SU-DHL-6 (cell line): ENCODE measurements at regions not wholly inside any gene's neighbourhood (a gene's known extent, or its start where the extent isn't known, plus 50 kb on each side); places are given as distances from the start of the nearest gene placed in this dataset.

ENCODE experiments used
- H2AFZ ChIP-seq: fragments of 200-600 bp; sonication (generic); 2 replicates; pipeline ENCODE4 v1.6.1; 2014; ENCODE audit warnings: low read depth, mild to moderate bottlenecking, moderate library complexity, mixed read lengths, antibody characterized with exemption, low read length; ENCODE audit not compliant: severe bottlenecking
- H3F3A ChIP-seq: fragments of 200-600 bp; shearing (Covaris generic); 2 replicates; pipeline ENCODE4 v1.6.0; 2016; ENCODE audit warnings: antibody characterized with exemption, mild to moderate bottlenecking; ENCODE audit not compliant: insufficient read depth
- H3K27ac ChIP-seq: fragments of 200-600 bp; sonication (generic); 2 replicates; pipeline ENCODE4 v1.5.1; 2016; ENCODE audit warnings: low read depth, mild to moderate bottlenecking, low read length, moderate library complexity, mixed read lengths
- H3K27me3 ChIP-seq: fragments of 200-600 bp; sonication (generic), shearing (Covaris generic); 2 replicates; pipeline ENCODE4 v1.6.0; 2014; ENCODE audit warnings: mild to moderate bottlenecking, low read length
- H3K36me3 ChIP-seq: fragments of 200-600 bp; sonication (generic); 2 replicates; pipeline ENCODE4 v1.6.1; 2014; ENCODE audit warnings: mild to moderate bottlenecking, low read length, mixed read lengths
- H3K4me2 ChIP-seq: fragments of 300-600, 200-600 bp; shearing (Covaris generic), sonication (generic); 2 replicates; pipeline ENCODE4 v1.6.0; 2014; ENCODE audit warnings: low read length, low read depth, mild to moderate bottlenecking; ENCODE audit not compliant: poor library complexity, severe bottlenecking
- H3K4me3 ChIP-seq: fragments of 200-600 bp; sonication (generic); 2 replicates; pipeline ENCODE4 v1.5.1; 2014; ENCODE audit warnings: antibody characterized with exemption, low read length, mild to moderate bottlenecking, mixed read lengths; ENCODE audit not compliant: insufficient read depth, poor library complexity, severe bottlenecking
- H3K79me2 ChIP-seq: fragments of 200-600 bp; sonication (generic); 2 replicates; pipeline ENCODE4 v1.6.1; 2014; ENCODE audit warnings: mild to moderate bottlenecking, low read length, moderate library complexity; ENCODE audit not compliant: insufficient read depth
- H3K9ac ChIP-seq: fragments of 200-600 bp; sonication (generic); 2 replicates; pipeline ENCODE4 v1.7.0; 2014; ENCODE audit warnings: mild to moderate bottlenecking, low read length
- H3K9me2 ChIP-seq: fragments of 200-600 bp; sonication (generic); replicated peaks from 2 replicates; pipeline ENCODE4 v1.6.1; 2014; ENCODE audit warnings: low read length; ENCODE audit not compliant: insufficient read depth
- H3K9me3 ChIP-seq: fragments of 200-600 bp; sonication (generic); 2 replicates; pipeline ENCODE4 v1.6.1; 2014; ENCODE audit warnings: low read length, mixed read lengths; ENCODE audit not compliant: insufficient read depth
- H4K20me1 ChIP-seq: fragments of 200-600 bp; sonication (generic); 2 replicates; pipeline ENCODE4 v1.6.1; 2014; ENCODE audit warnings: low read depth, mild to moderate bottlenecking, antibody characterized with exemption, low read length, moderate library complexity, mixed read lengths
- CTCF ChIP-seq: fragments of 200-600 bp; sonication (generic); IDR thresholded peaks from one replicate; pipeline ENCODE4 v1.5.1; 2017; ENCODE audit warnings: antibody characterized with exemption, mild to moderate bottlenecking, low read length, moderate library complexity; ENCODE audit not compliant: insufficient read depth, poor library complexity, severe bottlenecking
- EZH2phosphoT487 ChIP-seq: fragments of 200-600 bp; sonication (generic), shearing (Covaris generic); conservative IDR thresholded peaks from 2 replicates; pipeline ENCODE4 v1.6.1; 2018; ENCODE audit warnings: mild to moderate bottlenecking, antibody characterized with exemption, low read length, moderate library complexity, mixed read lengths

- Histone ChIP-seq H2AFZ (no peak overlapping the region), H3K9me2 (no peaks in the 10 kb centered on the region), H3K4me3 (no peak overlapping the region), H4K20me1 (no peaks in the 10 kb centered on the region), H3K27me3 (no peaks in the 10 kb centered on the region), H3K27ac (no peak overlapping the region), H3K36me3 (no peaks in the 10 kb centered on the region), H3K9me3 (no peaks in the 10 kb centered on the region), H3K79me2 (no peaks in the 10 kb centered on the region), H3F3A (no peaks in the 10 kb centered on the region), H3K4me2 (no peak overlapping the region), H3K9ac (no peak overlapping the region)
- TF ChIP-seq EZH2phosphoT487 = no peak
- TF ChIP-seq CTCF = no peak
Observed at GRCh38 chr1:59046134-59046533, 250.8 kb upstream of the FGGY start.

GRCh38 chr1:59046730-59047157 is 250.2 kb upstream of the FGGY start:
- H3K27ac ChIP-seq = no peak overlapping the region
- no peaks in the 10 kb centered on the region for H3F3A ChIP-seq
- no peaks in the 10 kb centered on the region for H3K36me3 ChIP-seq
- H3K79me2 ChIP-seq = no peaks in the 10 kb centered on the region
- H4K20me1 ChIP-seq = no peaks in the 10 kb centered on the region
- no peak overlapping the region for H3K9ac ChIP-seq
- no peak overlapping the region for H3K4me3 ChIP-seq
- no peaks in the 10 kb centered on the region for H3K27me3 ChIP-seq
- no peak overlapping the region for H2AFZ ChIP-seq
- no peak for TF ChIP-seq CTCF
- no peak for TF ChIP-seq EZH2phosphoT487
- H3K9me2 ChIP-seq = no peaks in the 10 kb centered on the region
- H3K9me3 ChIP-seq = no peaks in the 10 kb centered on the region
- H3K4me2 ChIP-seq = no peak overlapping the region

- Histone ChIP-seq H3K9ac (no peak overlapping the region), H3K27me3 (no peaks in the 10 kb centered on the region), H4K20me1 (no peaks in the 10 kb centered on the region), H3K36me3 (no peaks in the 10 kb centered on the region), H3K4me2 (no peak overlapping the region), H3K79me2 (no peaks in the 10 kb centered on the region), H3K4me3 (no peak overlapping the region), H3K27ac (no peak overlapping the region), H3K9me3 (no peaks in the 10 kb centered on the region), H3K9me2 (no peaks in the 10 kb centered on the region), H3F3A (no peaks in the 10 kb centered on the region), H2AFZ (no peak overlapping the region)
- TF ChIP-seq EZH2phosphoT487 = no peak
- TF ChIP-seq CTCF = no peak
Observed at GRCh38 chr1:59051007-59051406, 245.9 kb upstream of the FGGY start.

- H3F3A ChIP-seq = no peaks in the 10 kb centered on the region
- no peaks in the 10 kb centered on the region for H3K9me2 ChIP-seq
- H3K9ac ChIP-seq = no peak overlapping the region
- H3K4me3 ChIP-seq = no peak overlapping the region
- H3K4me2 ChIP-seq = no peak overlapping the region
- H3K27me3 ChIP-seq = no peaks in the 10 kb centered on the region
- H3K79me2 ChIP-seq = no peaks in the 10 kb centered on the region
- H4K20me1 ChIP-seq = no peaks in the 10 kb centered on the region
- no peaks in the 10 kb centered on the region for H3K9me3 ChIP-seq
- H3K27ac ChIP-seq = no peak overlapping the region
- no peak overlapping the region for H2AFZ ChIP-seq
- no peak for TF ChIP-seq CTCF
- no peak for TF ChIP-seq EZH2phosphoT487
- no peaks in the 10 kb centered on the region for H3K36me3 ChIP-seq
Observed at GRCh38 chr1:59052166-59052590, 244.7 kb upstream of the FGGY start.
